Esophagus muscularis mucosa (tissue), 4 donors: ENCODE measurements at regions not wholly inside any gene's neighbourhood (a gene's known extent, or its start where the extent isn't known, plus 50 kb on each side); places are given as distances from the start of the nearest gene placed in this dataset.

Experiments used
- EP300 ChIP-seq: sonication (generic); formaldehyde crosslinking; IDR thresholded peaks from one replicate; pipeline ENCODE4 v1.6.1; 2017; ENCODE audit warnings: antibody characterized with exemption
- POLR2A ChIP-seq: fragments of 450-650 bp; IDR thresholded peaks from one replicate; pipeline ENCODE4 v1.6.1; 2017; ENCODE audit warnings: antibody characterized with exemption, moderate library complexity, mild to moderate bottlenecking, low read depth
- POLR2AphosphoS5 ChIP-seq, 2 donors: sonication (generic); formaldehyde crosslinking; IDR thresholded peaks; one replicate each; pipeline ENCODE4 v1.6.1; 2017; ENCODE audit warnings: antibody characterized with exemption in 2 of 2
- TF ChIP-seq, protein P1 (sequence below), 3 experiments: fragments of 200-600 bp in 2 of 3; fragments of 450-650 bp in 1 of 3; sonication (generic) in 2 of 3; IDR thresholded peaks; one replicate each; pipeline ENCODE4 v1.5.1; 2017 to 2019; ENCODE audit warnings: antibody characterized with exemption in 3 of 3, mild to moderate bottlenecking in 2 of 3, moderate library complexity in 1 of 3

DNA sequence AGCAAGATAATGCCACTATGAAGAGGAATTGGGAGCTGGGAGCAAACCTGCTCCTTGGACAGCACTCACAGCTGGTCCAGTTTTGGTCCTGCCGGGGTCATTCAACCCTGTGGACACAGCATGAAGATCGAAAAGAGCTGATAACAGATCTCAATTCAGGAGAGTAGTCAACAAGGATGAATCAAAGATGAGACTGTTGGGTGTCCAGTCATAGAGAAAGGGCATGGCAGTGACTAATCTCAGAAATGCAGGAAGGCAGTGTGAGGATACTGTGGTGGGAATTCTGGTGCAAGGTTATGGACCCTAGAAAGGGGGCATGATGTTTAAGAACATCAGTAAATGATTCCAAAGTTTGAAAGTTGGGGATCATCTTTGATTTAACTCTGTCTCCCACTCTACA, 261.4 kb upstream of the ZP4 start:
- TF ChIP-seq POLR2A: no peak
- TF ChIP-seq, protein P1, sequence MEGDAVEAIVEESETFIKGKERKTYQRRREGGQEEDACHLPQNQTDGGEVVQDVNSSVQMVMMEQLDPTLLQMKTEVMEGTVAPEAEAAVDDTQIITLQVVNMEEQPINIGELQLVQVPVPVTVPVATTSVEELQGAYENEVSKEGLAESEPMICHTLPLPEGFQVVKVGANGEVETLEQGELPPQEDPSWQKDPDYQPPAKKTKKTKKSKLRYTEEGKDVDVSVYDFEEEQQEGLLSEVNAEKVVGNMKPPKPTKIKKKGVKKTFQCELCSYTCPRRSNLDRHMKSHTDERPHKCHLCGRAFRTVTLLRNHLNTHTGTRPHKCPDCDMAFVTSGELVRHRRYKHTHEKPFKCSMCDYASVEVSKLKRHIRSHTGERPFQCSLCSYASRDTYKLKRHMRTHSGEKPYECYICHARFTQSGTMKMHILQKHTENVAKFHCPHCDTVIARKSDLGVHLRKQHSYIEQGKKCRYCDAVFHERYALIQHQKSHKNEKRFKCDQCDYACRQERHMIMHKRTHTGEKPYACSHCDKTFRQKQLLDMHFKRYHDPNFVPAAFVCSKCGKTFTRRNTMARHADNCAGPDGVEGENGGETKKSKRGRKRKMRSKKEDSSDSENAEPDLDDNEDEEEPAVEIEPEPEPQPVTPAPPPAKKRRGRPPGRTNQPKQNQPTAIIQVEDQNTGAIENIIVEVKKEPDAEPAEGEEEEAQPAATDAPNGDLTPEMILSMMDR (IDR thresholded peaks at IDR 0.05): no peak
- no peak for TF ChIP-seq POLR2AphosphoS5 (IDR thresholded peaks at IDR 0.05)
- no peak for TF ChIP-seq EP300
